Lung (tissue), 11 donors: ENCODE measurements at regions not wholly inside any gene's neighbourhood (a gene's known extent, or its start where the extent isn't known, plus 50 kb on each side); places are given as distances from the start of the nearest gene placed in this dataset.
A peak's percentile ranks its signal among the peaks of the same experiment; 100 is the strongest.

Source experiments
- ATAC-seq: fragments of 200-7000 bp; cut with Tn5 transposase; one replicate; pipeline ENCODE4 v1.9.1; 2020; ENCODE audit warnings: moderate number of reproducible peaks; ENCODE audit not compliant: insufficient read depth, low FRiP score
- DNase-seq, 3 donors: peaks; one replicate each; pipeline ENCODE4 v3.0.0-alpha.2; 2013 to 2017
- H3K27ac ChIP-seq, 2 donors: one replicate each; pipeline ENCODE4 v1.5.1; 2013; ENCODE audit warnings: mild to moderate bottlenecking in 2 of 2, moderate library complexity in 2 of 2, control low read depth in 1 of 2, inconsistent platforms in 1 of 2, low read depth in 1 of 2, low read length in 1 of 2
- H3K27me3 ChIP-seq, 3 donors: one replicate each; pipeline ENCODE4 v1.5.1; 2013; ENCODE audit warnings: low read length in 2 of 3; ENCODE audit not compliant: control insufficient read depth in 3 of 3, insufficient read depth in 3 of 3
- H3K36me3 ChIP-seq, 4 donors: one replicate each; pipeline ENCODE4 v1.5.1; 2013; ENCODE audit warnings: low read length in 4 of 4, mild to moderate bottlenecking in 1 of 4, moderate library complexity in 1 of 4; ENCODE audit not compliant: control insufficient read depth in 4 of 4, insufficient read depth in 4 of 4
- H3K4me1 ChIP-seq, 5 donors: one replicate each; pipeline ENCODE4 v1.5.1; 2013; ENCODE audit warnings: low read length in 5 of 5, mild to moderate bottlenecking in 2 of 5, moderate library complexity in 1 of 5; ENCODE audit not compliant: control insufficient read depth in 5 of 5, insufficient read depth in 5 of 5
- H3K4me3 ChIP-seq: one replicate; pipeline ENCODE4 v1.5.1; 2013; ENCODE audit warnings: mild to moderate bottlenecking, control low read depth, moderate library complexity
- H3K9ac ChIP-seq, 2 donors: one replicate each; pipeline ENCODE4 v1.5.1; 2013; ENCODE audit warnings: low read length in 2 of 2, control low read depth in 1 of 2; ENCODE audit not compliant: insufficient read depth in 1 of 2
- H3K9me3 ChIP-seq, 4 donors: one replicate each; pipeline ENCODE4 v1.5.1; 2013; ENCODE audit warnings: low read length in 3 of 4, mild to moderate bottlenecking in 1 of 4, moderate library complexity in 1 of 4; ENCODE audit not compliant: control insufficient read depth in 4 of 4, insufficient read depth in 3 of 4
- CTCF ChIP-seq: IDR thresholded peaks from 2 replicates; pipeline ENCODE4 v1.5.1; 2012; ENCODE audit warnings: mild to moderate bottlenecking; ENCODE audit errors: control extremely low read depth, extremely low read depth
- WGBS, 2 donors: extraction: QIAGEN DNeasy Blood & Tissue Kit; methylation state at CpG; one replicate each; pipeline ENCODE4 v1.1.7; 2013; 5-methylcytosine and 5-hydroxymethylcytosine counted together
- donor health status: control.
- donor health status: control.
- donor health status: Bipolar disorder and iron deficiency.
- donor health status: healthy.
- donor health status: DM: yes; HTN: yes; CAD: no.

DNA sequence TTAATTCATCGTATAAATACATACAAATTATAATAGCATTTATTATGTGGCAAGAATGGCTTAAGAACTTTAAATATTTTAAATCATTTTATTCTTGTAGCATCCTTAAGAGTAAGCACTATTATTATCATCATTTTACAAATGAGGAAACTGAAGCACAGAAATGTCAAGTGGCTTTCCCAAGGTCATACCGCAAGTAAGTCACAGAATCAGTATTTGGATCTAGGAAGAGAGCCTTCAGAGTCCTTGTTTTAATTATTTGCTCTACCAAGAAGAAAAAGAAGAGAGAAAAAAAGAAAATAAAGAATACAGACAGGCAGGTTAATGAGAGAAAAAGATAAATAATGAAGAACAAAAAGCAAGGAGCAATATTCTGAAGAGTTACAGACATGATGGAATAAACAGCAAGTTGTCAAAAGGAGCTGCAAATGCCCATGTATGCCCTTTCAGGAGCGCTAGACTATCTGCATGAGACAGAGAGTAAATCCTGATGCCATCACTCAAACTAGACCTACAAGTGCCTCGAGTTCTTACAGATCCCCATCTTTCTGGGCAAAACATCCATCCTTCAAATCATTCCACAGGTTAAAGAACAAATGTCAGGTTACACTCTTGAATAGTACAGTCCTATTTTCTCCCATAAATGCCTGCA lies 57.8 kb upstream of the ETAA1 start:
- no peak overlapping the region for H3K9ac ChIP-seq
- ATAC-seq (no peak), DNase-seq (no peak)
- no peaks in the 10 kb centered on the region for H3K27me3 ChIP-seq
- no peaks in the 10 kb centered on the region for H3K36me3 ChIP-seq
- WGBS, 2 donors, result 76 to 84% methylated on average over 4 of the region's 4 CpGs
- H3K27ac ChIP-seq, result no peak overlapping the region
- no peak for TF ChIP-seq CTCF
- peaks cover 0 to 10% (median 0%) of the 10 kb centered on the region in 5 donors for H3K4me1 ChIP-seq
- H3K9me3 ChIP-seq, result peaks cover 0 to 2% (median 0%) of the 10 kb centered on the region in 4 donors
- no peak overlapping the region for H3K4me3 ChIP-seq

- DNase-seq (peak in 2 of 3 donors; percentile 32 to 44), ATAC-seq (no peak)
- no peaks in the 10 kb centered on the region for H3K27me3 ChIP-seq
- peaks cover 0 to 2% (median 0%) of the 10 kb centered on the region in 4 donors for H3K9me3 ChIP-seq
- 56 to 72% methylated on average over 7 of the region's 7 CpGs for WGBS, 2 donors
- no peak for TF ChIP-seq CTCF
- no peaks in the 10 kb centered on the region for H3K36me3 ChIP-seq
- no peak overlapping the region for H3K27ac ChIP-seq
- H3K4me3 ChIP-seq, result no peak overlapping the region
- H3K4me1 ChIP-seq, result peaks cover 0 to 10% (median 0%) of the 10 kb centered on the region in 5 donors
- H3K9ac ChIP-seq, result no peak overlapping the region
Observed at GRCh38 chr2:67340133-67341011, 56.8 kb upstream of the ETAA1 start.

GRCh38 chr2:67341012-67341318 lies 56.2 kb upstream of the ETAA1 start:
- Histone ChIP-seq H3K36me3 (no peaks in the 10 kb centered on the region), H3K27me3 (no peaks in the 10 kb centered on the region), H3K27ac (no peak overlapping the region), H3K9ac (no peak overlapping the region), H3K4me3 (no peak overlapping the region), H3K9me3 (peaks cover 0 to 2% (median 0%) of the 10 kb centered on the region in 4 donors), H3K4me1 (peaks cover 0 to 10% (median 0%) of the 10 kb centered on the region in 5 donors)
- TF ChIP-seq CTCF, result no peak
- WGBS, 2 donors, result 80 to 96% methylated on average over 1 of the region's 1 CpG
- ATAC-seq (no peak), DNase-seq (no peak)
